A549 (cell line): ENCODE measurements at regions not wholly inside any gene's neighbourhood (a gene's known extent, or its start where the extent isn't known, plus 50 kb on each side); places are given as distances from the start of the nearest gene placed in this dataset.

Experiments
- CTCF ChIP-seq: fragments of >200 bp; sonication (Bioruptor Twin); formaldehyde crosslinking; IDR thresholded peaks from 3 replicates; pipeline ENCODE4 v1.5.1; 2016
- MAX ChIP-seq: IDR thresholded peaks from 2 replicates; pipeline ENCODE4 v1.6.1; 2012
- POLR2A ChIP-seq: IDR thresholded peaks from 2 replicates; pipeline ENCODE4 v1.6.1; 2012; ENCODE audit warnings: mild to moderate bottlenecking, low read length
- REST ChIP-seq: fragments of 200-600 bp; sonication (generic); IDR thresholded peaks from 2 replicates; pipeline ENCODE4 v1.6.1; 2016; ENCODE audit warnings: antibody characterized with exemption, mild to moderate bottlenecking, moderate library complexity
- USF2 ChIP-seq: fragments of 450-650 bp; IDR thresholded peaks from 2 replicates; pipeline ENCODE4 v1.6.1; 2014; ENCODE audit warnings: antibody characterized with exemption

GRCh38 chr7:52786174-52786573 lies 249.3 kb upstream of the POM121L12 start:
- no peak for TF ChIP-seq MAX
- TF ChIP-seq CTCF, result no peak
- TF ChIP-seq REST, result no peak
- no peak for TF ChIP-seq POLR2A
- no peak for TF ChIP-seq USF2
